Left renal pelvis (tissue), 4 donors: ENCODE measurements at regions not wholly inside any gene's neighbourhood (a gene's known extent, or its start where the extent isn't known, plus 50 kb on each side); places are given as distances from the start of the nearest gene placed in this dataset.
A peak's percentile ranks its signal among the peaks of the same experiment; 100 is the strongest.

Experiments
- DNase-seq, 4 donors: peaks; one replicate each; pipeline ENCODE4 v3.0.0-alpha.2; 2013; ENCODE audit warnings: low read depth in 4 of 4, low spot score in 3 of 4

- DNase-seq = no peak
Observed at GRCh38 chr4:32251126-32251525, 1531.0 kb downstream of the PCDH7 start.

GRCh38 chr4:32251926-32252325 is 1531.8 kb downstream of the PCDH7 start:
- DNase-seq = no peak

- DNase-seq = no peak
Observed at GRCh38 chr4:32254216-32254615, 1534.0 kb downstream of the PCDH7 start.

GRCh38 chr4:32258986-32259385 is 1538.8 kb downstream of the PCDH7 start:
- DNase-seq = no peak

GRCh38 chr4:32261196-32261595 is 1541.0 kb downstream of the PCDH7 start:
- no peak for DNase-seq

- peak in 1 of 4 donors; percentile 2 for DNase-seq
Observed at GRCh38 chr4:32268863-32269262, 1548.7 kb downstream of the PCDH7 start.

GRCh38 chr4:32290102-32290501 is 1569.9 kb downstream of the PCDH7 start:
- no peak for DNase-seq

GRCh38 chr4:32318926-32319325 is 1598.8 kb downstream of the PCDH7 start:
- DNase-seq = no peak

- DNase-seq = no peak
Observed at GRCh38 chr4:32321421-32321820, 1601.3 kb downstream of the PCDH7 start.

GRCh38 chr4:32334759-32335158 is 1614.6 kb downstream of the PCDH7 start:
- DNase-seq = no peak

GRCh38 chr4:32337403-32337802 is 1617.2 kb downstream of the PCDH7 start:
- DNase-seq = no peak

GRCh38 chr4:32340591-32340990 is 1620.4 kb downstream of the PCDH7 start:
- no peak for DNase-seq

- DNase-seq = no peak
Observed at GRCh38 chr4:32341342-32341741, 1621.2 kb downstream of the PCDH7 start.

- no peak for DNase-seq
Observed at GRCh38 chr4:32342054-32342453, 1621.9 kb downstream of the PCDH7 start.

GRCh38 chr4:32349026-32349425 is 1628.9 kb downstream of the PCDH7 start:
- DNase-seq = no peak

- no peak for DNase-seq
Observed at GRCh38 chr4:32374206-32374605, 1654.0 kb downstream of the PCDH7 start.

- no peak for DNase-seq
Observed at GRCh38 chr4:32393806-32394205, 1673.6 kb downstream of the PCDH7 start.

GRCh38 chr4:32394255-32394654 is 1674.1 kb downstream of the PCDH7 start:
- DNase-seq = no peak

GRCh38 chr4:32396507-32397070 is 1676.4 kb downstream of the PCDH7 start:
- no peak for DNase-seq

- no peak for DNase-seq
Observed at GRCh38 chr4:32400870-32401269, 1680.7 kb downstream of the PCDH7 start.

- DNase-seq = no peak
Observed at GRCh38 chr4:32417113-32417704, 1697.0 kb downstream of the PCDH7 start.

- no peak for DNase-seq
Observed at GRCh38 chr4:32423267-32423666, 1703.1 kb downstream of the PCDH7 start.

GRCh38 chr4:32425243-32425642 is 1705.1 kb downstream of the PCDH7 start:
- no peak for DNase-seq
